ENCODE measurements at regions not wholly inside any gene's neighbourhood (a gene's known extent, or its start where the extent isn't known, plus 50 kb on each side); places are given as distances from the start of the nearest gene placed in this dataset.
"Not testable (repeated sequence)": the region's sequence is repeated elsewhere in the genome, so short reads cannot be mapped to it uniquely, and the experiment has no call there.

DNA sequence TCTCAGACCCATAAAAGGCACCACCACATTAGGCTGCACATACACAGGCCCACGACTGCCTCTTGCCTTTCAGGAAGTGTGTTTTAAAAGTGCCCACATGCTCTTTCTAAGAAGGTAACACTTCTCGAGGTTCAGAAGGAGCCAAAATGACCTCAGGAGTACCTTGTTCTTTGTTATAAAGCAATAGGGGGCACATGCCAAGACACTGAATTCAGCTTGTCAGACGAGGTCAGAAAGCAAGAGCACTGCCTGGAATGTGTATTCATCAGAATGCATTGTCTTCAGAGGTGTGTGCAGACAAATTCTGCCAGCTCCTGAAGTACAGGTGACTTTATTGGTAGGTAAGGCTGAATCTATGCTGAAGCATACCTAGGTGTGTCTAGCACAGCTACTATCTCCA lies 114.5 kb upstream of the IRX1 start:
- no peak for FAIRE-seq

- FAIRE-seq: no peak
Observed at GRCh38 chr5:3475674-3476073, 120.0 kb upstream of the IRX1 start.

DNA sequence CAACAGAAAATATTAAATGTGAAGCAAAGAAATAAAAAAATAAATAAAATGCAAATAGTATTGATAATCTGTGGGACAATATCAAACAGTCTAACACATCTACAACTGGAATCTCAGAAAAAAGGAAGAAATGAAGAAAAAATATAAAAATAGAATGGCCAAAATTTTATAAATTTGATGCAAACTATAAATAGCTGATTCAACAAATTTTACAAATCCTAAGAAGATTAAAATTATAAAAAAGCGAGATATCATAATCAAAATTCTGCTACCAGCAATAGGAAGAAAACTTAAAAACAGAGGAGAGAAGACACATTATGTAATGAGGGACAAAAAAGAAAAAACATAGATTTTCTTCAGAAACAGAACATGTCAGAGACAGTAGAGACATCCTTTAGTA lies 129.2 kb upstream of the IRX1 start:
- no peak for FAIRE-seq

DNA sequence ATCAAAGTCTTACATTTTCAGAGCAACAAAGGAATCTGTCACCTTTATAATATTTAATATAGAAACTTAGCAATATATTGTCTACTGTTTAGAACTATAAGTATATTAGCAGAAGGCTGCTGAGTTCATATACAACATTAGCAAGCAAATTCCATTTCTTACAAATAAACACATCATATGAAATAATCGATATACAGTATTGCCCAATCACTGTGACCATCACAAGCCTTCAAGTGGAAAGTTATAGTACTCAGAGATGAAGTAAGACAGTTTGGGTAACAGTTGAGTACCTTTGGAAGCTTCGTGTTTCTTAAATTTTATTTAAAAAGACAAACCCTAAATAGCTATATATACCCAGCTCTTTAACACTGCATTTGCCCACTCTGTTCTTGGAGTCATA lies 135.2 kb upstream of the IRX1 start:
- no peak for FAIRE-seq

DNA sequence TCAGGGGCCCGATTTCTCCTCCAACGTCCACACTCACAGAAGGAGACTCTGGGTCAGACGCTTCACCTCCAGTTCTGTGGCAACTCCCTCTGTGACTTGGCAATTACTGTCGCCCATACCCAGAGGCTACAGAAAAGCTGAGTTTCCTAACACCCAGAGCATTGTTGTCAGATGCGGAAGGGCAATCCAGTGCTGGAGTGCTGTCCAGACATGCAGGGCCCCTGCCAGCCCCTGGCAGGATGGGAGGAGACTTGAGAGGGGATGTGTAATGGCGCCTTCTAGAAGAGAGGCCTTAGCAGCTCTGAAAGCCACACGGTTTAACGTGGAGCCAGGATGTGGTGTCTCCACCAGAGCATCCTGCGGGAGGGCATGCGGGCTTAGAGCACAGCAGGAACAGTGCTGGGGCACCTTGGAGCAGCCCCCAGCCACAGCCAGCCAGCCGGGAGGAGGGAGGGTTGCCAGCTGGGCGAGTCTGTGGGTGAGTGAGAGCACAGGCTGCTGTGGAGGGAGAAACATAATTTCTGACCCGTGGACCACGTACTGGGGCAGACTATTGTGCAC lies 139.4 kb upstream of the IRX1 start:
- FAIRE-seq: no peak

GRCh38 chr5:3454028-3454427 lies 141.6 kb upstream of the IRX1 start:
- not testable (repeated sequence) for FAIRE-seq

GRCh38 chr5:3452622-3453021 lies 143.0 kb upstream of the IRX1 start:
- FAIRE-seq: no peak

- no peak for FAIRE-seq
Observed at GRCh38 chr5:3451961-3452360, 143.7 kb upstream of the IRX1 start.

- no peak for FAIRE-seq
Observed at GRCh38 chr5:3449481-3449880, 146.2 kb upstream of the IRX1 start.

DNA sequence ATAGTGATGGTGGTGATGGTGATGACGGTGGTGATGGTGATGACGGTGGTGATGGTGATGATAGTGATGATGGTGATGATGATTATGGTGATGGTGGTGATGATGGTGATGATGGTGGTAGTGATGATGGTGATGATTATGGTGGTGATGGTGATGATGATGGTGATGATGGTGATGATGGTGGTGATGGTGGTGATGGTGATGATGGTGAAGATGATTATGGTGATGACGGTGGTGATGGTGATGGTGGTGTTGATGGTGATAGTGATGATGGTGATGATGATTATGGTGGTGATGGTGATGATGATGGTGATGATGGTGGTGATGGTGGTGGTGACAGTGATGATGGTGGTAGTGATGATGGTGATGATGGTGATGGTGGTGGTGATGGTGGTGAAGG lies 149.2 kb upstream of the IRX1 start:
- no peak for FAIRE-seq

DNA sequence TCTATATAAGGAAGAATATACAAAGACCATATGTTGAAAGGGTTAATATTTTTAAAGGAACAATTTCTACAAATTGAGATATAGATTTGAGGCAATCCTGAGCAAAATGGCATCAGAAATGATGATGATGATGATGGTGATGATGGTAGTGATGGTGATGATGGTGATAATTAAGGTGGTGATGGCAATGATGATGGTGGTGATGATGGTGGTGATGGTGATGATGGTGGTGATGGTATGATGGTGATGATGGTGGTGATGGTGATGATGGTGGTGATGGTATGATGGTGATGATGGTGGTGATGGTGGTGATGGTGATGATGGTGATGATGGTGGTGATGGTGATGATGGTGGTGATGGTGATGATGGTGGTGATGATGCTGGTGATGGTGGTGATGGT lies 150.1 kb upstream of the IRX1 start:
- FAIRE-seq: not testable (repeated sequence)

GRCh38 chr5:3432135-3432534 lies 163.5 kb upstream of the IRX1 start:
- FAIRE-seq: no peak

GRCh38 chr5:3430691-3431090 lies 164.9 kb upstream of the IRX1 start:
- no peak for FAIRE-seq

- no peak for FAIRE-seq
Observed at GRCh38 chr5:3429962-3430361, 165.7 kb upstream of the IRX1 start.

- FAIRE-seq: no peak
Observed at GRCh38 chr5:3428334-3428733, 167.3 kb upstream of the IRX1 start.

DNA sequence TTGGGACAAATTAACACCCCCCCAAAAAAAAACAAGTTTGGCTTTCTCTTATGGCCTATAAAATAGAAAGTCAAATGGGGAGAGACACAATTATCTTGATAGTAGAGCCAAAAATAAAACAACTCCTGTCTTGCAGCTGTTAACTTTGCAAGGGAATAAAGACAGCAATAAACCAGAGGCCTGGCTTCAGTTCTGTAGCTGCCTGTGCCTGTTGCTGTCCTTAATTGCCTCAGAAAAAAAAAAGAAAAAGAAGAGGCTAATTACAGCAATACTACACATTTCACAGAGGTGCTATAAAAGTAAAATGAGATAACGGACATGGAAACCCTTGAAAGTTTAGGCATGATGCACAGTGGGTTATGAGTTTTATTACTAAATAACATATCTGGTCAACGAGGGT lies 170.7 kb upstream of the IRX1 start:
- FAIRE-seq: no peak

DNA sequence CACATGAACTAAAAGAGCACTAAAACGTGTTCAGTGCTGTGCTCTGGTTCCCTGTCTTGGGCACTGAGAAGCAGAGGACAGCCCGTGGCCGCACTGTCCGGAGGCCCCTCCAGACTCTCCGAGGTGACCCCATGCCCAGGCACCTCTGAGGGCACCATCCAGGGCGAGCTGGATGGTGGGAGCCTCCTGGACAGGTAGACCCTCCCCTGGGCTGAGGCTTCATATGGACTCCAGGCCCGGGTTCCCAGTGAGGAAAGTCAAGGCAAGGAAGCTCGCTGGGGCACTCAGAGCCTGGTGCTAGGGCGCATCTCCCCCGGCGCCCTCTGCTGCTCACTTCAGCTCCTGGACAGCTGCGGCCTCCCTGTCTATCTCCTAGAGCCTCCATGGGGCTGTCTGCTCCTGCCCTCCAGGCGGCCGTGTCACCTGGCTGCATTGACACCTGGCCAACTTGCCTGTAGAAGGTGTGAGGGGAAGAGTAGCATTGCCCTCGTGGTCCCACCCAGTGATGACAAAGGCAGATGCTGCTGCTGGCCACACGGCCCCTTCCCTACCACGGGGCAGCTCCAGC lies 178.2 kb upstream of the IRX1 start:
- FAIRE-seq: no peak

- no peak for FAIRE-seq
Observed at GRCh38 chr5:3414371-3414770, 181.3 kb upstream of the IRX1 start.

DNA sequence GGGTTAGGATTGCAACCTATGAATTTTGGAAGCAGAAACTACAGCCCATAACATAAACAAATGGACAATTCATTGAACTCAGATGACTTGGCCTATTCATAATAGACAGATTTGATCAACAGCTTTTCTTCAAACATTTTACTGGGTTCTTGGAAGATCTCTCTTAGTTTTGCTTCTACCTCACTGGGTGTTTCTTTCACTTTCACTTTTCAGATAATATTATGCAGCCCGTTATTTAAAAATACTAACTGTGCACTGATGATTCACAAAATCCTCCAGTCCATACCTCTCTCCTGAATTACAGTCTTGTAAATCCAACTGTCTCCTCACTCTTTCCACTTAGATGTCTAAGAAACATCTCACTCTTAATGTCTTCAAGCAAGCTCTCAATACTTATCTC lies 183.5 kb upstream of the IRX1 start:
- FAIRE-seq: no peak

DNA sequence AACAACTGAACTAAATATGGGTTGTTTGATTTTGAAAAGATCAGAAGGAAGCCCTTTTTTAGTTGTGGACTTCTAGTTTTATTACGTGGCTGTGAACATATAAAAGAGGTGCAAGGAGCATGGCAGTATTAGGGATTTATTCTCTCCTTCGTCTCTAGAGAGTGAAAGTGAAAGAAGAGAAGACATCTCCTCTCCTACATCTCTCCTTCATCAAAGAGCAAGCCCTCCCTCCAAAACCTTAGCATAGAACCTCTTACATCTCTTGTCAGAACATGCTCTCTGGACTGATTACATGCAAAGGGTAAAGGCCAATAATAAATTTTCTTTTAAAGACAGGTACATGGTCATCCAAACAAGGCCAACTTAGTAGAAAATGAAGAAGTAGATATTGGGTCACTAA lies 184.3 kb upstream of the IRX1 start:
- FAIRE-seq: no peak

DNA sequence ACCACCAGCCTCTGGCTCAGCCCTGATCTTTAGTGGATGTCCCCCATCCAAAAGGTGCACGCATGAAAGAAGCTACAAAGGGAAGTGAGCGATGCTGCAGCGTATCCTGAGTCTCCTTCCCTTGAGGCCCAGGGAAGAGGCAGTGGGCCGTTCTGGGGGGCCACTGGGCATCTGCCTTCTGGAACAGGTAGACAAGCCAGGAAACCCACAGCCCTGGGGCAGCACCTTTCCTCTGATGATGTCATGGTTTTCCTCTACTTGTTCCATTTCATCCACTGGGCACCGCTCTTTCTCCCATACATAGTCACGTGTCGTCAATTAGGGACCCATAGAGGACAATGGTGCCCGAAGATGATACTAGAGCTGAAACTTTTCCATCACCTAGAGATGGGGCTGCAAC lies 194.0 kb upstream of the IRX1 start:
- FAIRE-seq: no peak

- no peak for FAIRE-seq
Observed at GRCh38 chr5:3400659-3401058, 195.0 kb upstream of the IRX1 start.

- FAIRE-seq: no peak
Observed at GRCh38 chr5:3394891-3395599, 200.6 kb upstream of the IRX1 start.

- no peak for FAIRE-seq
Observed at GRCh38 chr5:3393920-3394597, 201.6 kb upstream of the IRX1 start.

All from endometrium (tissue), 2 donors.